ENCODE measurements at regions not wholly inside any gene's neighbourhood (a gene's known extent, or its start where the extent isn't known, plus 50 kb on each side); places are given as distances from the start of the nearest gene placed in this dataset.
A peak's percentile ranks its signal among the peaks of the same experiment; 100 is the strongest.

DNA sequence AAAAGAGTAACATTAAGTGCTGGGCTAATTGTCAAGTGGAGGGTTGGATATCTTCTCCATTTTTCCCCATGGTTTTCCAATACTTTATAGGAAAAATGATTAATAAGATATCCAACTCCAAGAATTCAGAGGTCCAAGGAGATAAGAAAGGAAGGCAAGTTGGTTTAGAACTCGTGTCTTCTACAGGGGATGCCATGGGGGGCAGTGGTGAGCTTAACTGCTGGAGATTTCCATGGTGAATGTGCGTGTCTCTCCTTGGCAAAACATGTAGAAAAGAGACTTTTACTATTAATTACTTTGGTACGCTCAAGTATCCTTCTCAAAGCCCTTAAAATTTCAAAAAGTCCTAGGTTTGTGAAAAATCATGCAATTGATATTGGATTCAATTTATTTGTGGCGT lies 982.9 kb upstream of the RBFOX1 start:
- no peak for DNase-seq

DNA sequence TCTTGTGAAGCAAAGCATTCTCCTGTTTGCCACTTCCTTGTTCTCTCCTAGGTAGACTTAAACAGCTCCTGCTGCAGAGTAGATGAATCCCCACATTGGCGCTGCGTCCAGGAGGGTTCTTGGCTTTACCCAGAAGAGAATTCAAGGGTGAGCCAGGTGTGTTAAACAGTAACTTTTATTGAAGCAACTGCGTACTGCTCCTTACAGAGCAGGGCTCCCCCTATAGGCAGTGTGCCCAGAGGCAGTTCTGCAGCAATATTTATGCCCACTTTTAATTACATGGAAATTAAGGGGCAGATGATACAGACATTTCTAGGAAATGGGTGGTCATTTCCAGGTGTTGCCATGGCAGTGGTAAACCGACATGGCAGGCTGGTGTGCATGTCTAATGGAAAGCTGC lies 987.6 kb upstream of the RBFOX1 start:
- no peak for DNase-seq

DNA sequence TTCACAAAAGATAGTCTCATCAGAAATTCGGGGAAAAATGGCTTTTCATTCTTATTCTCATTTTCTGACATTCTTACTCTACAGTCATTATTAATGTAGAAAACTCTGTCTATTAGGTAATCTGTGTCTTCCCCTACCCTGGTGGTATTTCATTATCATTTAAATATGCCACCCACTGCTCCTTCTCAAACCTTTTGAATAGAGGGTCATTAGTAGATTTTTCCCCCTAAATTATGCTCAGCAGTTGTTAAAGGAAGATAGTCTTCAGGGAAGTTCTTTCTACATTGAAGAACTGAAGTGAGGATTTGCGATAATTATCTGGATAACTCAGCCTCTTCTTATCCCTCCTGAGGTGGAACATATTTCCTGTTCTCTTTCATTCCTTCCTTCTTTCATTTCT lies 989.5 kb upstream of the RBFOX1 start:
- no peak for DNase-seq

DNA sequence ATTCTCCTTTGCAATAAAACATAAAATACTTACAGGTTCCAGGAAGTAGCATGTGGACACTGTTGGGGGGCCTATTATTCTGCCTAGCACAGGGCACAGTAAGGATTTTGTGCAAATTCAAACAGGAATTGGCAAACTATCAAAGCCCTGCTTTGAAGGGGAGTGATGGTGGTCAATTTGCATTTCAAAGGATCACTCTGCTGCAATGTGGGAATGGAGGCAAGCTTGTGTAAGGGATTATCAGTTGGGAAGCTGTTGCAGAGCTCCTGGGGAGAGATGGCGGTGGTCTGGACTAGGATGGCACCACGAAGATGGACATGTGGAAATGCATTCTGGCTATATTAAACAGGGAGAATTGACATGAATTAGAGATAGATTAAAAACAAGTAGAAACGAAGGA lies 990.7 kb upstream of the RBFOX1 start:
- no peak for DNase-seq

DNA sequence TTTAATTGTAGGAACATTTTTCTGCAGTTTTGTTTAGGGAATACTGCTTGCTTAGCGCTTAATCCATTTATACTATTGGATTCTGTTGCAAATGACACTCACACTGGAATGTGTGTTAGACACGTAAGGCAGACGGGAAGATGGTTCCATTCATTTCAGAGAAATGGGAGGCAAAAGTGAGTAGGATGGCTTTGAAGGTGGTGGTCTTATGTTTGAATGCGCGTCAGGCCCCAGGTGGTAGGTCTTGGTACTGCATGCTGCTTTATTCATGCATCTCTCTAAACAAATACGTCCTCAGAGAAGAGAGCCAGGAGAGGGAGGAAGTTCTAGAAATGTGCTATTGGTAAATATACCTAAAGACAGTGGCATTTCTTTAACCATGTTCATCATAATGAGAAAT lies 997.6 kb upstream of the RBFOX1 start:
- DNase-seq = peak in 1 of 2 donors; percentile 1

DNA sequence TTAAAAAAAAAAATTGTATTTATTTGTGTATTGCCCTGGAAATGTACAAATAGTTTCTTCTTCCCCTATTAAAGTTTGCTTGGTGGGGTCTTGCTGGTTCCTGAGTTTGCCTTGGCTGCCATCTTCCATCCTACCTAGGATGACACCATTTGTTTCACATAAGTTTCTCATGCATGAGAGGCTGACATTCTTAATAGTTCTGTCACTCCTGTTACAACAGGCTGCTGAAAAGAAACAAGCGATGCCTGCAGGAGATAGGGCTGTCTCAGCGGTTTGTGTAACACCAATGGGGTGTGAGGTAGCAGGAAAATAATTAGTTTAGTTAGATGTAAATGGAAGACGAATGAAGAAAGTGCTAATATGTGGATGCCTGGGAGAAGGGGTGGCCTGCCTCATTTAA lies 1000.9 kb upstream of the RBFOX1 start:
- DNase-seq = no peak

DNA sequence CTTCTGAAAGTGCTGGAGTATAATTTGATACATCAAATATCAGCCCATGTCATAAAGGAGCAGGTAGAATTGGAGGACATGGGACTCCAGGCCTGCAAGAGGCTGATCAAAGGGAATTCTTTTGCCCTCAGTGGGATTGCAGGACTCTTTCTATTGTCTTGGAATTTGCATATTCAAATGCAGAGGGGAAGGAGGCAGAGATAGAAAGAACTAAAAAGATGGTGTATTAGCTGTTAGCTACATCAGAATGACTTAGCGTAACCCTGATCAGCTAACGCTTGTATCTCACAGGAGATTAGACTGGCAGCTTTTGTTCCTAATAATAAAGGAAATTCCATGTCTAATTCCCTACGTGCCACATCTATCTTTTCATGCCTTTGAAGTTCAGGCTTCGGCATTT lies 1014.7 kb upstream of the RBFOX1 start:
- DNase-seq = no peak

DNA sequence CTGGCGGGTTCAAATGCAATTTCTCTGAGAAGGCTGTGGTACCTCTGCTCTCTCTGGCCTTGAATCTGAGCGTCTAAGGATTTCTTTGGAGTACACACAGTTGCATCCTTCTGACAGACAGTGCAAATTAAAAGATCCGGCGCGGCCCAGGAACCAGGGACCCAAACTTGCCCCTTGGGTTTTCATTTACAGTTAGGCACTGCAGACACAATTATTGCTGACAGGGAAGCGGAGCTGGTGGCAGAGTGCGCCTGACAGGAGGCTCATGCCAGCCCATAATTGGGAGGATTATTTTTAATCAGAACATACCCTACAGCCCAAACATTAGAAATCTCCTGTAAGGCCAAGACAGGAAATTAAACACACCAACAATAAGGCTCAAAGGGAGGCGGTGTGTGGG lies 1023.4 kb upstream of the RBFOX1 start:
- no peak for DNase-seq

DNA sequence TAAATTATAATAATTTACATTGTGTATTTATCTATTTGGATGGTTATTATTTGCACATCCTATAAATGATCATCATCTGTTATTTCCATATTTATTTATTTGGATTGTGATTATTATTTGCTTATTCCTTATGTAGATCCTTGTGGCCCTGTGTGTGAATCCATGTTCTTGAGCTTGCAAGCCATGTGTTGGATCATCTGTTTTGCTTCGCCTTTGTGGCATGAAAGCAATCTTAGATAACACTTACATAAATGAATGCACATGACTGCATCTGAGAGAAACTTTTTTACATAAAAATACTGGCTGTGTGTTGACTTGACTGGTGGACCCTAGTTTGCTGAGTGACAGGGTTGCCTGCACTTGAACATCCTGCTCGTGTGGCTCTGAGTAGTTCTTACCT lies 1024.5 kb upstream of the RBFOX1 start:
- DNase-seq = no peak

DNA sequence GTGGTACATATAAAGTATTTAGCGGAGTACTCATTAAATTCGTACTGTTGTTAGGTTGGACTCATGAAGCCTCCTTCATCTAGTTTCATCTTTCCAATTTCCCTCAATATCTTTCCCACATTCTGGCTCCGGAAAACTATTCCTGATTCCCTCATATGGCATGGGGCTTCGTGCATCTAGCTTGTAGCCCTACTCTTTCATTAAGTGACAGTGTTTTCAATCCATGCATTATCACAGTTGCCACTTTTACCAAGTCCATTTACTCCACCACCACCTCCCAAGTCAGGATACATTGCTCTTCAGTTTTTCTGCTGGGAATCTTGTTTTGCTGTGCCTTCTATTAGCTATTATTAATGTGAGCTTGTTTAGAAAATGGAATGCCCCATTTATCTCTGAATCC lies 1032.1 kb upstream of the RBFOX1 start:
- DNase-seq = no peak

DNA sequence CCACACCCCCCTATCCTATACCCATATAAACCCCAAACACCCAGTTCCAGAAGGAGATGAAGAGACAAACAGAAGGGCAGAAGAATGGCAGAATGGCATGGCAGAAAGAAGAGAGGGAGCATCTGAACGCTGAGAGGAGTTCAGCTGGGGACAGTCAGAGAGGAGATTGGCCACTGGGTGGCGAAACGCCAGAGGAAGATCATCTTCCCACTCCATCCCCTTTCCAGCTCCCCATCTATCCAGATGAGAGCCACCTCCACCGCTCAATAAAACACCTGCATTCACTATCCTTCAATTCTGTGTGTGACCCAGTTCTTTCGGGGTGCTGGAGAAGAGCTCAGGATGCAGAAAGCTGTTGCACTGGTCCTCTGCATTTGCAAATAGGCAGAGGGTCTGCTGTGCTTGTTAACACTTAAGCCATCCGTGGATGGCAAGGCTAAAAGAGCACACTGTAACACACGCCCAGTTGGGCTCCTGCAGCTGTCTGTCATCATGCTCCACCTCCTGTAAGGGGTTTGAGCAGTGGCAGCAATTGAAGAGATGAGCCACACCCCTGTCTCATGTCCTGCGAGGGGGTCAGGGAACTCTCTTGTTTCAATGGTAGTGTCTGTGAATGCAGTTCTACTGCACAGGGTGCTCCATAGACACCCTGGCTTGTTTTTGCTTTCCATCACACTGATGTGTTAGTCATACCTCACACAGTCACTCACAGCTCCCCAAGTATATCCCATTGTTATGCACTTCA lies 1034.8 kb upstream of the RBFOX1 start:
- DNase-seq = no peak

DNA sequence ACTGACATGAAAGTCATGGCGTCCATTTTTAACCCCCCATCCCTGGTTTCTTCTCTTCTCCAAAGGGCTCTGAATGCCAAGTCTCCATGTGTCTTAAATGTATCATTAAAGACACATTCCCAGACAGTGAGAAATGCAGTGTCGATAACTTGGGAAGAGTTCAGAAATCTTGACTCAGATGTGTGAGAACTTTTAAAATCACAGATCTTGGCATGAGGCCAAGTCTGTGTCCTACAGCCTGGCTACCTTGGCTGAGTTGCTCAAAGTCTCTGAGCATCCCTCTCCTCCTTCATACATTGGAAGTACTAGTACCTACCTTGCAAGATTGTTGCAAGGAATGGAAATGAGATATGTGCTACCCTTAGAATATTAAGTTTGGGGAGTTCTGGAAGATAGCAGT lies 1046.5 kb upstream of the RBFOX1 start:
- DNase-seq = no peak

DNA sequence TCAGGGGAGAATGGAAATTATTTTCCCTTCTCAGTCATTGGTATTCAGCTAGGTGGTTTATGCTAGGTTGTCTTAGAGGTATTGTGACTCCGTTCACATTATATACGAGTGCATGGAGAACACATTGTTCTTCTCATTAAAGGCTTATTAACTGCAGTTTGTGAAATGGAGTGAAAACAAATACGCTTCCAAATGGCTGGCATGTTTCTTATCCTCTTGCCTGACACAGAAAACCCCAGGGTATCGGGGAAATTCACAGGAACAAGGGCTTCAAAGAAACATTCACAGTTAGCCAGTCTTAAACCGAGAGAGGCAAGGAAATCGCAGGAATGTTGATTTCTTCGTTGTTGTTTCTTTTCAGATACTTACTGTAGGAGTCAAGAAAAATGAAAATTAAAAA lies 1047.9 kb upstream of the RBFOX1 start:
- DNase-seq = no peak

DNA sequence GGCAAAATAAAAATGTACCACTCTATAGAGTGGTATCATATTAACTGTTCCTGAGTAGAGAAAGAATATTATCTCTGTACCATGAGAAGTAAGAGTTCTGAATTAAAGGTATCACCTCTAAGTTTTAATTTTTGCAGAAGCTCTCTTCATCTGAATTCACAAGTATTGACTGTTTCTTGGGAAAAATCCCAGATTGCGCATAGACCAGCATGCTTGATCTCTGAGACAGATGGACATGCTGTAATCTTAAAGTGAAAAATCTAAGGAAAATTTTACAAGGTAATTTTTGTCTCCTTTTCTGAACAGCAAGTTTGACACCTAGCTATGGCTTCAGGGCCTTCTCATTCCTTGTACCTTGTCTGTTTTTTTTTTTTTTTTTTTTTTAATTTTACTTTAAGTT lies 1050.7 kb upstream of the RBFOX1 start:
- DNase-seq = no peak

DNA sequence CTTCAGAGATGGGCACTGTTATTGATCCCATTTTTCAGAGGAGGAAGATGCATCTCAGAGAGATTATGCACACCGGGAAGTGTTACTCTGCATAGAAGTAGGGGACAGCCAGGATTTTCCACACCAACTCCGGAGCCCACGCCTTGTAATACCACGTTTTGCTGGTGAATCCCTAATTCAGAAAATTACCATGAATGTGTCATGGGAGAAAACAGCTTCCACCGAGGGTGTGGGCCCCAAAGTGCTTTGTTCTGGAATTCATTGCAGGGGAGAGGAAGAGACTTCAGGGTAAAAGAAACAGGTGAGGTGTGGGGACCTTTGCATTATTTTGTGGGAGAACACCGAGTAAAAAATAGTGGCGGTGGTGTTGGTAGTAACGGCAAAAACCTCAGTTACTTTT lies 1051.4 kb upstream of the RBFOX1 start:
- DNase-seq = no peak

DNA sequence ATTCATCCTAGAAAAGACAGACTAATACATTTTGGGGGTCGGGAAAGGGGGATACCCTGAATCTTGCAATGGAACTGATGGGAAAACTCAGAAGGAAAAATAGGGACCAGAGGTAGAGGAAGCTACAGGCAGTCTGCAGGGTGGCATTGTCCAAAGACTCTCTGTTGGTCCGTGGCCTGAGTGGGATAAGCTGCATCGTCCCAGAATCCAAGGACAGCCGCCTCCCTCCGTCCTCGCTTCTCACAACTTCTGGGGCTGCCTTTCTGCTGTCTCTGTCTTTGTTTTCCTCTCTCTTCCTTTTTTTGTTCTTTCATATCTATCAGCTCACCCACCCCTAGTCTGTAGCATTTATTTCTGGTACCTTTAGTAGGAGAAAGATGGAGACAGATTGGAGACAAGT lies 1052.6 kb upstream of the RBFOX1 start:
- no peak for DNase-seq

DNA sequence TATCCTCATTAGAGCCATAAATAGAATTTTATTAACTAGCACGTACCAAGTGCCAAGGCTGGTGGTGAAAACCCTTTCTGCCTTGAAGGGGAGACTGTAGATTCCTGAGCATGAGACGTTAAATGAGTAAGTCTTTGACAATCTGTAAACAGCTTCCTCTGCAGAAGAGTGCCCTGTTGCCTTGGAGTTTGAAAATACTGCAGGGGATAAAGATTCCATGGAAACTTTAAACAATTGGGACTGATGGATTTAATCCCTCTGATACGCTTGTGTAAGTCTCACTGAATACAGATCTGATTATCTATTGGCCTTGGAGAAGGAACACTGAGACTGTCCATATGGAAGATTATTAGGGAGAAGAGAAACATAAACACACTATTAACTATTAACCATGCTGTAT lies 1053.4 kb upstream of the RBFOX1 start:
- DNase-seq = no peak

DNA sequence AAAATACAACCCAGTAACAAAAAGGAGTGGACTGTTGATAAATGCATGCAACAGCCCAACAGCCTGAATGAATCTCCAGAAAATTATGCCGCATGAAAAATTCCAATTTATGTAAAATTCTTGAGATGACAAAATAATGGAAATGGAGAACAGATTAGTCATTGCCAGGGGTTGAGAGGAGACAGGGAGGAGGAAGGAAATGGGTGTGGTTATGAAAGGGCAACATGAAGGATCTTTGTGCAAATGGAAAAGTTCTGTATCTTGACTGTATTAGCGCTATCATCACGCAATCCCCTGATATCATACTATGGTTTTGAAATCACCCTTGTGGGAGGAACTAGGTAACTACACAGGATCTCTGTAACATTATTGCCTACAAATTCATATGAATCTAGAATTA lies 1058.3 kb upstream of the RBFOX1 start:
- no peak for DNase-seq

DNA sequence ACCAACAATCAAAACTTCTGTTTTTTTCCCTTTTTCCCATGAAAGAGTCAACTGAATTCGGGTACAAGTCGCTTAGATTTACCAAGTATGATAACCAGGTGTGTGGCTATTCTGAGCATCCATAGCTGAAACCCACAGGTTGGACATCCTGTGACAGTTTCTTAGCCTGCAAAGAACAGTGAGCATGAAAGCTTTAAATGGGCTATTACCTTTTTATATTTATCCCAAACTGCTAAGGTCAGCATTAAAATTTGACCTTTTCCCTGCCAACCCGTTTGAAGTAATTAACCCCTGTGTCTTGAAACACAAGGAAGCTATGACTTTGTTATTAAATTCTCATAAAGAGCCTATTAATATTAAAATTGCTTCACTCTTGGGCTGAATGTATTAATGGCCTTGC lies 1065.0 kb upstream of the RBFOX1 start:
- no peak for DNase-seq

DNA sequence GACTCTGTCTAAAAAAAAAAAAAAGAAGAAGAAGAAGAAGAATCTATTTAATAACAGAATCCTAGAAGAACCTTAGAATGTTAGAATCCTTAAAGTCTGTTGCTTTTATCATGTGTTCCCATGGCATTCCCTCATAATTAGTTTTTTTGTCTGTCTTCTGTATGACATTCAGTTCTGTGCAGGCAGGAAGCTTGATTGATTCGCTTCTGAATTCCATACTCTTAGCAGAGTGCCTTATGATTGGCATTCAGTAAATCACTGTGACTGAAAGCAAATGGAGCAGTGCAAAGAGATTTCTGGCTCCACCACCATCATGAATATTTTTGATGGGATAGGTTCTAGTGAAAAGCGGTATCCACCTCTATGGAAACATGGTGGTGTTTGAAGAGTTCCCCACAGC lies 1065.9 kb upstream of the RBFOX1 start:
- no peak for DNase-seq

DNA sequence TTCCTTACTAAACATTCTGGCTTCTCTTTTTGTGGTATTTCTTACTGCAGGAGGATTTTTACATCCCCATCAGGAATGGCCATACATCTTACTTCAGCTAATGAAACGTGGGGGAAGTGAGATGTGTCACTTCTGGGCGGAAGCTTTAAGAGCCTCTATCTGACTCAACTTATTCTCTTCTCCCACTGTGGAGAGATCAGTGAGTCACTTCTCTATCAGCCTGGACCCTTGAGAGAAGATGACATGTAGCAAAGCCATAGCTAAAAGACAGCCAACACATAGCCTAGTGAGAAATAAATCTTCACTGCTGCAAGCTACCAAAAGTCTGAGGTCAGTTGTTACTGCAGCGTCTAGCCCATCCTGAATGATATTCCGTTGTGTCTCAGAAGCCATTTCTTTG lies 1066.7 kb upstream of the RBFOX1 start:
- no peak for DNase-seq

DNA sequence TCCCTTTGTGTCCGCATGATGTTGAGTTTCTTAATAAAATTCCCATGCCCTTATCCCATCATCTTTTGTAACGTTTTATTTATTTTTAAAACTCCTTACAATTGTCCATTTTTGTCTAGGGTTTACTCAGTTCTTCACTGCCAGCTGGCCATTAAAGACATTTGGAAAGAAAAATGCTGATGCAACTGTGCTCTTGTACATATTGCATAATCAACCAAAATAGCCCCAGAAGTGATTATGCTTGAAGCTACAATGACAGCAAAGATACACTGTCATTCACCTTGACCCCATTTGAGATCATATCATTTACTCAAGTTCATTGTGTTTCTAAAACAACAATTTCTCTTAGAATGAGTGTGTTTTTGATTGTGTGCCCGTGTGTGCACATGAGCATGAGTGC lies 1074.6 kb upstream of the RBFOX1 start:
- no peak for DNase-seq

DNA sequence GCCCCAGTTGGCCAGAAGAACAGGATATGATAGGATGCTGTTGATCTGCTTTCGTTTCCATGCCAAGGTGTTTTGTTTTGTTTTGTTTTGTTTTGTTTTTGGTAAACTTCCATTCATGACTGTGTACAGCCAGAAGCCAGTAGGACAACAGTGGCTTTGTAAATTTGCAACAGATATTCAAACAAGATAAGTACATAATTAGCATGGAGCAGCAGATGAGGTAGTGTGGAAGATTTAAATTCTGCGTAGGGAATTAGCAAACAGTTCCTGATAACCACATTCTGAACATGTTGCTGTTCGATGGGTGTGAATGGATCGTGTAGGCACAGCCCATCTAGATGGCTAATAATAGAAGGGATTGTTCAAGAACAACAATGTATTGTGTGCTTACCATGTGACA lies 1080.1 kb upstream of the RBFOX1 start:
- DNase-seq = no peak

DNA sequence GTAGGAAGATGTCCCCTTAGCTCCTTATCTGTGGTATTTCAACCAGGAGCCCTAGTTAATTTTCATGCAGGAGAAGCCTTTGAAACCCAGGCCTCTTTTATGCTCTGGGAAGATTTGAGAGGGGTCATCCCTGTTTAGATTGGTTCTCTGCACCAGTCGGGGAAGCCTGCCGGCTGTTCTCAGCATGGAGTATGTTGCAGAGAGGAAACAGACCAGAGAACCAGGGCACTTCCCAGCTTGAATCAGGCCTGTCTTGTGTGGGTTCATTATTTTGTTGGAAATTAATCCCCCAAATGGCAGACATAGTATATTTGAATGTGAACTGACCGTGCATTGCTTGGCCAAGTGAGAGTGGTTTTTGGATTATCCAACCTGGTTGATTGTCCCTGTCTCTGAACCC lies 1082.1 kb upstream of the RBFOX1 start:
- no peak for DNase-seq

DNA sequence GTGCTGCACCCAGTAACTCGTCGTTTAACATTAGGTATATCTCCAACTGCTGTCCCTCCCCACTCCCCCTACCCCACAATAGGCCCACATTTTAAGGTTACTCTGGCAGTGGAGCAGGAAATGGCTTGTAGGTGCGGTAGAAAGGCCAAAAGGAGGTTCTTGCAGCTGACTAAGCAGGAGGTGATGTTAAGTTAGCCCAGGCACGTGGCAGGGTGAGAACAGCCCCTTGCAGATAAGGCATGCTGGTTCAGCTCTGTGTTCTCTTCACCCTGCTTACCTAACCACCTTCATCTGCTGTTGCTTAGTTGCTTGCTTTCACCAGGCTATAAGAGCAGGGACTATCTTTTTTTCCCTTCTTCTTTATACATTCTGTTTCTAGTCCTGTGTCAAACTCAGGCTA lies 1082.8 kb upstream of the RBFOX1 start:
- DNase-seq = no peak

DNA sequence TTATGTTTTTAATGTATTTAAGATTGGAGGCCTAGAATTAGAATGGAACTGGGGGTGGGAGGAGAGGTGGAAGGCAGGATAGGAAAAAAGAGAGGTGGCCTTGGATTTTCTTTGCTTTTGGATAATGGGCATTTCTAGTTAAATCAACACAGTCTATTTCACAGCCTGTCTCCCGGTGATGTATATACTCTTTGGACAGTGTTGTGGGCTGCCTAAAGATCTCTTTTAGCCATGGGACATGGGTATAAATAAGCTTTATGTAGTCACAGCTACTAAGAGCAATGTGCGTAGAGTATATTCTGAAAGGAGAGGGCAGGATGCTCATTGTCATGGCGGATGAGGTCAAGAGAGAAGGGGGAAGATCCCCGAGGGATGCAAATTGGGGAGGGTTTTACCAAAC lies 1084.4 kb upstream of the RBFOX1 start:
- no peak for DNase-seq
